ENCODE measurements at regions not wholly inside any gene's neighbourhood (a gene's known extent, or its start where the extent isn't known, plus 50 kb on each side); places are given as distances from the start of the nearest gene placed in this dataset.

DNA sequence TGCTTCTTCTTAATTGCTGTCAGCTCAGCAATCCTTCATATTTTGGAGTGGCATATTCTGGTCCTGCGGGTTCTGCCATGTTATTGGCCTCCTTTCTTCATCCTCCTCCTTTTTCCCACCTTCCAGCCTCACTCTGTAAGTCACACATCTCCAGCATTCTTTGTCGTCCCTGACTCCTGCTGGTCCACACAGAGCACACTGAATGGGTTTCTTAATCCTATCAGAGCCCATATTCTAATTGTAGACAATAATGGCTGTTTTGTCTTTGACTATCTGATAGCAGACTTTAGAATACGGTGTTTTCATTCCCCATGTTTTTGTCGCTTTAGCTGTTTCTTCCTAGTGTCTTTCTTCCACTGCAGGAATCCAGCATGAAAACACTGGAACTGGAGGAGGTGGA, 389.6 kb downstream of the REEP3 start:
- TF ChIP-seq ZNF565 (CRISPR knock-in tag; conservative IDR thresholded peaks at IDR 0.05; ENCODE audit: low read depth) (no peak), ZFP30 (CRISPR knock-in tag; IDR thresholded peaks at IDR 0.05) (no peak), OSR1 (CRISPR knock-in tag; IDR thresholded peaks at IDR 0.05) (no peak), ZC3H10 (CRISPR knock-in tag; IDR thresholded peaks at IDR 0.05) (no peak), BACH2 (CRISPR knock-in tag; IDR thresholded peaks at IDR 0.05; ENCODE audit: borderline replicate concordance) (no peak), ISL1 (CRISPR knock-in tag; IDR thresholded peaks at IDR 0.05) (no peak), GLIS3 (CRISPR knock-in tag; IDR thresholded peaks at IDR 0.05) (no peak), ZFP3 (CRISPR knock-in tag; IDR thresholded peaks at IDR 0.05) (no peak), ZNF70 (CRISPR knock-in tag; IDR thresholded peaks at IDR 0.05) (no peak), SNAI2 (CRISPR knock-in tag; IDR thresholded peaks at IDR 0.05) (no peak), ESRRG (CRISPR knock-in tag; IDR thresholded peaks at IDR 0.05) (no peak)
- TF ChIP-seq, protein P1, sequence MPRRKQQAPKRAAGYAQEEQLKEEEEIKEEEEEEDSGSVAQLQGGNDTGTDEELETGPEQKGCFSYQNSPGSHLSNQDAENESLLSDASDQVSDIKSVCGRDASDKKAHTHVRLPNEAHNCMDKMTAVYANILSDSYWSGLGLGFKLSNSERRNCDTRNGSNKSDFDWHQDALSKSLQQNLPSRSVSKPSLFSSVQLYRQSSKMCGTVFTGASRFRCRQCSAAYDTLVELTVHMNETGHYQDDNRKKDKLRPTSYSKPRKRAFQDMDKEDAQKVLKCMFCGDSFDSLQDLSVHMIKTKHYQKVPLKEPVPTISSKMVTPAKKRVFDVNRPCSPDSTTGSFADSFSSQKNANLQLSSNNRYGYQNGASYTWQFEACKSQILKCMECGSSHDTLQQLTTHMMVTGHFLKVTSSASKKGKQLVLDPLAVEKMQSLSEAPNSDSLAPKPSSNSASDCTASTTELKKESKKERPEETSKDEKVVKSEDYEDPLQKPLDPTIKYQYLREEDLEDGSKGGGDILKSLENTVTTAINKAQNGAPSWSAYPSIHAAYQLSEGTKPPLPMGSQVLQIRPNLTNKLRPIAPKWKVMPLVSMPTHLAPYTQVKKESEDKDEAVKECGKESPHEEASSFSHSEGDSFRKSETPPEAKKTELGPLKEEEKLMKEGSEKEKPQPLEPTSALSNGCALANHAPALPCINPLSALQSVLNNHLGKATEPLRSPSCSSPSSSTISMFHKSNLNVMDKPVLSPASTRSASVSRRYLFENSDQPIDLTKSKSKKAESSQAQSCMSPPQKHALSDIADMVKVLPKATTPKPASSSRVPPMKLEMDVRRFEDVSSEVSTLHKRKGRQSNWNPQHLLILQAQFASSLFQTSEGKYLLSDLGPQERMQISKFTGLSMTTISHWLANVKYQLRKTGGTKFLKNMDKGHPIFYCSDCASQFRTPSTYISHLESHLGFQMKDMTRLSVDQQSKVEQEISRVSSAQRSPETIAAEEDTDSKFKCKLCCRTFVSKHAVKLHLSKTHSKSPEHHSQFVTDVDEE (CRISPR knock-in tag; IDR thresholded peaks at IDR 0.05), result no peak
- TF ChIP-seq, protein P2, sequence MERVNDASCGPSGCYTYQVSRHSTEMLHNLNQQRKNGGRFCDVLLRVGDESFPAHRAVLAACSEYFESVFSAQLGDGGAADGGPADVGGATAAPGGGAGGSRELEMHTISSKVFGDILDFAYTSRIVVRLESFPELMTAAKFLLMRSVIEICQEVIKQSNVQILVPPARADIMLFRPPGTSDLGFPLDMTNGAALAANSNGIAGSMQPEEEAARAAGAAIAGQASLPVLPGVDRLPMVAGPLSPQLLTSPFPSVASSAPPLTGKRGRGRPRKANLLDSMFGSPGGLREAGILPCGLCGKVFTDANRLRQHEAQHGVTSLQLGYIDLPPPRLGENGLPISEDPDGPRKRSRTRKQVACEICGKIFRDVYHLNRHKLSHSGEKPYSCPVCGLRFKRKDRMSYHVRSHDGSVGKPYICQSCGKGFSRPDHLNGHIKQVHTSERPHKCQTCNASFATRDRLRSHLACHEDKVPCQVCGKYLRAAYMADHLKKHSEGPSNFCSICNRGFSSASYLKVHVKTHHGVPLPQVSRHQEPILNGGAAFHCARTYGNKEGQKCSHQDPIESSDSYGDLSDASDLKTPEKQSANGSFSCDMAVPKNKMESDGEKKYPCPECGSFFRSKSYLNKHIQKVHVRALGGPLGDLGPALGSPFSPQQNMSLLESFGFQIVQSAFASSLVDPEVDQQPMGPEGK (CRISPR knock-in tag; IDR thresholded peaks at IDR 0.05; ENCODE audit: borderline replicate concordance), result no peak
- TF ChIP-seq, protein P3, sequence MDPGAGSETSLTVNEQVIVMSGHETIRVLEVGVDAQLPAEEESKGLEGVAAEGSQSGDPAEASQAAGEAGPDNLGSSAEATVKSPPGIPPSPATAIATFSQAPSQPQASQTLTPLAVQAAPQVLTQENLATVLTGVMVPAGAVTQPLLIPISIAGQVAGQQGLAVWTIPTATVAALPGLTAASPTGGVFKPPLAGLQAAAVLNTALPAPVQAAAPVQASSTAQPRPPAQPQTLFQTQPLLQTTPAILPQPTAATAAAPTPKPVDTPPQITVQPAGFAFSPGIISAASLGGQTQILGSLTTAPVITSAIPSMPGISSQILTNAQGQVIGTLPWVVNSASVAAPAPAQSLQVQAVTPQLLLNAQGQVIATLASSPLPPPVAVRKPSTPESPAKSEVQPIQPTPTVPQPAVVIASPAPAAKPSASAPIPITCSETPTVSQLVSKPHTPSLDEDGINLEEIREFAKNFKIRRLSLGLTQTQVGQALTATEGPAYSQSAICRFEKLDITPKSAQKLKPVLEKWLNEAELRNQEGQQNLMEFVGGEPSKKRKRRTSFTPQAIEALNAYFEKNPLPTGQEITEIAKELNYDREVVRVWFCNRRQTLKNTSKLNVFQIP (CRISPR knock-in tag; IDR thresholded peaks at IDR 0.05; ENCODE audit: borderline replicate concordance, low read depth), result no peak
- TF ChIP-seq, protein P4, sequence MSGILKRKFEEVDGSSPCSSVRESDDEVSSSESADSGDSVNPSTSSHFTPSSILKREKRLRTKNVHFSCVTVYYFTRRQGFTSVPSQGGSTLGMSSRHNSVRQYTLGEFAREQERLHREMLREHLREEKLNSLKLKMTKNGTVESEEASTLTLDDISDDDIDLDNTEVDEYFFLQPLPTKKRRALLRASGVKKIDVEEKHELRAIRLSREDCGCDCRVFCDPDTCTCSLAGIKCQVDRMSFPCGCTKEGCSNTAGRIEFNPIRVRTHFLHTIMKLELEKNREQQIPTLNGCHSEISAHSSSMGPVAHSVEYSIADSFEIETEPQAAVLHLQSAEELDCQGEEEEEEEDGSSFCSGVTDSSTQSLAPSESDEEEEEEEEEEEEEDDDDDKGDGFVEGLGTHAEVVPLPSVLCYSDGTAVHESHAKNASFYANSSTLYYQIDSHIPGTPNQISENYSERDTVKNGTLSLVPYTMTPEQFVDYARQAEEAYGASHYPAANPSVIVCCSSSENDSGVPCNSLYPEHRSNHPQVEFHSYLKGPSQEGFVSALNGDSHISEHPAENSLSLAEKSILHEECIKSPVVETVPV (CRISPR knock-in tag; IDR thresholded peaks at IDR 0.05), result no peak
- TF ChIP-seq, protein P5, sequence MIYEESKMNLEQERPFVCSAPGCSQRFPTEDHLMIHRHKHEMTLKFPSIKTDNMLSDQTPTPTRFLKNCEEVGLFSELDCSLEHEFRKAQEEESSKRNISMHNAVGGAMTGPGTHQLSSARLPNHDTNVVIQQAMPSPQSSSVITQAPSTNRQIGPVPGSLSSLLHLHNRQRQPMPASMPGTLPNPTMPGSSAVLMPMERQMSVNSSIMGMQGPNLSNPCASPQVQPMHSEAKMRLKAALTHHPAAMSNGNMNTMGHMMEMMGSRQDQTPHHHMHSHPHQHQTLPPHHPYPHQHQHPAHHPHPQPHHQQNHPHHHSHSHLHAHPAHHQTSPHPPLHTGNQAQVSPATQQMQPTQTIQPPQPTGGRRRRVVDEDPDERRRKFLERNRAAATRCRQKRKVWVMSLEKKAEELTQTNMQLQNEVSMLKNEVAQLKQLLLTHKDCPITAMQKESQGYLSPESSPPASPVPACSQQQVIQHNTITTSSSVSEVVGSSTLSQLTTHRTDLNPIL (CRISPR knock-in tag; IDR thresholded peaks at IDR 0.05; ENCODE audit: low read depth), result no peak
- ATAC-seq, result no peak

DNA sequence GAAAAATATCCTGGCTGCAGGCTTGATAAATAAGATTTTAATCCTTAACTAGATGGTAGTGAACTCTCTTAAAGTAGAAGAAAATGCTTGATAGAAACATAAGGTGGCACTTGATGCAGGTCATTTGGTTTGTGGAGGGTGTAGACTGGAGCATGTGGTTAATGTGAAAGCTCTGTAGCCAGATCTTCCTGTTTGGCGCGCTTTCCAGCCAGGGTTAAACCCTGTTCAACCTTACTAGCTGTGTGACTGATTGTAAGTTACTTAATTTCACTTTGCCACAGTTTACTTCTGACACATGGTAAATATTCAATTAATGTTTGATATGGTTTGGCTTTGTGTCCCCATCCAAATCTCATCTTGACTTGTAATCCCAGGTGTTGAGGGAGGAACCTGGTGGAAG, 394.0 kb downstream of the REEP3 start:
- no peak for ATAC-seq
- TF ChIP-seq ARNTL (CRISPR knock-in tag; IDR thresholded peaks at IDR 0.05; ENCODE audit: borderline replicate concordance, low read depth) (no peak), ZFP30 (CRISPR knock-in tag; IDR thresholded peaks at IDR 0.05) (no peak), ZNF70 (CRISPR knock-in tag; IDR thresholded peaks at IDR 0.05) (no peak), RARB (CRISPR knock-in tag; IDR thresholded peaks at IDR 0.05) (no peak)
- TF ChIP-seq, protein P4 (CRISPR knock-in tag; IDR thresholded peaks at IDR 0.05), result no peak
- TF ChIP-seq, protein P2 (CRISPR knock-in tag; IDR thresholded peaks at IDR 0.05; ENCODE audit: borderline replicate concordance), result no peak
- TF ChIP-seq, protein P5 (CRISPR knock-in tag; IDR thresholded peaks at IDR 0.05; ENCODE audit: low read depth), result no peak
